Keratinocyte (primary cell): ENCODE measurements at regions not wholly inside any gene's neighbourhood (a gene's known extent, or its start where the extent isn't known, plus 50 kb on each side); places are given as distances from the start of the nearest gene placed in this dataset.

ENCODE experiments used
- DNase-seq: peaks from one replicate; pipeline ENCODE4 v3.0.0-alpha.2; 2011; ENCODE audit warnings: low read depth, missing footprints, low spot score
- FAIRE-seq: peaks from 2 replicates; lab custom pipeline; 2011; peaks lifted over from hg19 to GRCh38; lab: Jason Lieb, UNC
- H2AFZ ChIP-seq: 2 replicates; pipeline ENCODE4 v1.6.0; 2012; ENCODE audit warnings: low read length, control low read depth, inconsistent platforms; ENCODE audit not compliant: control insufficient read depth
- H3K27ac ChIP-seq: 2 replicates; pipeline ENCODE4 v1.5.1; 2011; ENCODE audit warnings: low read length; ENCODE audit not compliant: control insufficient read depth, insufficient read depth
- H3K27me3 ChIP-seq: 3 replicates; pipeline ENCODE4 v1.6.0; 2011; ENCODE audit warnings: low read length; ENCODE audit not compliant: control insufficient read depth, insufficient read depth; ENCODE audit errors: extremely low read depth
- H3K36me3 ChIP-seq, 2 experiments: 2 replicates in 1 of 2; 3 replicates in 1 of 2; pipeline ENCODE4 v1.5.1; 2011; ENCODE audit warnings: low read length in 2 of 2, mild to moderate bottlenecking in 1 of 2; ENCODE audit not compliant: control insufficient read depth in 2 of 2, insufficient read depth in 2 of 2; ENCODE audit errors: extremely low read depth in 1 of 2
- H3K4me1 ChIP-seq: 3 replicates; pipeline ENCODE4 v1.5.1; 2011; ENCODE audit warnings: low read length; ENCODE audit not compliant: control insufficient read depth, insufficient read depth; ENCODE audit errors: extremely low read depth
- H3K4me2 ChIP-seq: 3 replicates; pipeline ENCODE4 v1.6.0; 2011; ENCODE audit warnings: low read depth, low read length; ENCODE audit not compliant: control insufficient read depth, insufficient read depth; ENCODE audit errors: extremely low read depth
- H3K4me3 ChIP-seq, 3 experiments: fragments of 200-600 bp in 1 of 3; sonication (generic) in 1 of 3; 2 replicates in 2 of 3; 3 replicates in 1 of 3; pipeline ENCODE4 v1.5.1; 2011 to 2016; ENCODE audit warnings: low read length in 3 of 3, mild to moderate bottlenecking in 3 of 3, control low read depth in 2 of 3, inconsistent platforms in 1 of 3, low read depth in 1 of 3, mixed read lengths in 1 of 3, mixed run types in 1 of 3, moderate library complexity in 1 of 3; ENCODE audit not compliant: control insufficient read depth in 2 of 3, insufficient read depth in 2 of 3; ENCODE audit errors: extremely low read depth in 1 of 3
- H3K79me2 ChIP-seq: 2 replicates; pipeline ENCODE4 v1.6.0; 2012; ENCODE audit warnings: low read length; ENCODE audit not compliant: control insufficient read depth, insufficient read depth
- H3K9ac ChIP-seq: 3 replicates; pipeline ENCODE4 v1.6.0; 2011; ENCODE audit warnings: low read length; ENCODE audit not compliant: control insufficient read depth, insufficient read depth; ENCODE audit errors: extremely low read depth
- H3K9me1 ChIP-seq: 3 replicates; pipeline ENCODE4 v1.6.0; 2011; ENCODE audit warnings: low read length; ENCODE audit not compliant: control insufficient read depth, insufficient read depth; ENCODE audit errors: extremely low read depth
- H3K9me3 ChIP-seq: 2 replicates; pipeline ENCODE4 v1.5.1; 2012; ENCODE audit warnings: low read depth, low read length; ENCODE audit not compliant: control insufficient read depth
- H4K20me1 ChIP-seq: 3 replicates; pipeline ENCODE4 v1.6.0; 2011; ENCODE audit warnings: low read length; ENCODE audit not compliant: control insufficient read depth, insufficient read depth; ENCODE audit errors: extremely low read depth
- CTCF ChIP-seq, 3 experiments: IDR thresholded peaks in 1 of 3; conservative IDR thresholded peaks in 1 of 3; optimal IDR thresholded peaks in 1 of 3; 2 replicates in 2 of 3; 3 replicates in 1 of 3; pipeline versions ENCODE3 to v1.5.1; 2011; ENCODE audit warnings: low read length in 3 of 3, mild to moderate bottlenecking in 3 of 3, moderate library complexity in 2 of 3, control low read depth in 1 of 3, inconsistent platforms in 1 of 3; ENCODE audit not compliant: insufficient read depth in 2 of 3; ENCODE audit errors: extremely low read depth in 1 of 3
- EZH2 ChIP-seq: IDR thresholded peaks from one replicate; pipeline ENCODE4 v1.6.1; 2012; ENCODE audit warnings: inconsistent platforms, mild to moderate bottlenecking, low read length, moderate library complexity
- dilution Hi-C: fragments of 300-500 bp; cut with MboI; formaldehyde crosslinking; loops from one replicate; pipeline ENCODE4 v1.7.0; 2020; ENCODE audit warnings: low sequenced_read_pairs; ENCODE audit not compliant: extremely low pct_ligation_motif_present

GRCh38 chr18:62446511-62446910 is 76.3 kb upstream of the ZCCHC2 start:
- Histone ChIP-seq H3K9me1 (no peaks in the 10 kb centered on the region), H4K20me1 (no peaks in the 10 kb centered on the region), H3K4me1 (peaks cover 38% of the 10 kb centered on the region), H3K79me2 (no peaks in the 10 kb centered on the region), H3K4me2 (no peak overlapping the region), H3K4me3 (no peak overlapping the region), H3K9me3 (no peaks in the 10 kb centered on the region), H3K27ac (no peak overlapping the region), H3K27me3 (peaks cover under 1% of the 10 kb centered on the region), H2AFZ (no peak overlapping the region), H3K36me3 (no peaks in the 10 kb centered on the region), H3K9ac (no peak overlapping the region)
- TF ChIP-seq EZH2 (no peak), CTCF (optimal IDR thresholded peaks at IDR 0.05 in 1 of 3, IDR thresholded peaks at IDR 0.05 in 1 of 3, conservative IDR thresholded peaks at IDR 0.05 in 1 of 3; ENCODE audit: extremely low read depth in 1 of 3, insufficient read depth in 2 of 3, low read length in 3 of 3) (no peak)
- dilution Hi-C loops, result no loop called here
- DNase-seq (no peak), FAIRE-seq (peak; percentile 26)

GRCh38 chr18:62447652-62448051 is 75.2 kb upstream of the ZCCHC2 start:
- TF ChIP-seq CTCF (optimal IDR thresholded peaks at IDR 0.05 in 1 of 3, IDR thresholded peaks at IDR 0.05 in 1 of 3, conservative IDR thresholded peaks at IDR 0.05 in 1 of 3; ENCODE audit: extremely low read depth in 1 of 3, insufficient read depth in 2 of 3, low read length in 3 of 3) (peak in 2 of 3 experiments; percentile 23 to 36), EZH2 (no peak)
- H4K20me1 ChIP-seq, result no peaks in the 10 kb centered on the region
- H3K27me3 ChIP-seq, result no peaks in the 10 kb centered on the region
- H3K9me1 ChIP-seq, result no peaks in the 10 kb centered on the region
- H3K4me3 ChIP-seq, result no peak overlapping the region
- H2AFZ ChIP-seq, result no peak overlapping the region
- H3K9me3 ChIP-seq, result no peaks in the 10 kb centered on the region
- FAIRE-seq, result peak; percentile 85
- no peak overlapping the region for H3K9ac ChIP-seq
- H3K4me1 ChIP-seq, result peaks cover 38% of the 10 kb centered on the region
- no peaks in the 10 kb centered on the region for H3K36me3 ChIP-seq
- H3K27ac ChIP-seq, result no peak overlapping the region
- H3K4me2 ChIP-seq, result peak overlapping the region; percentile 14
- no peaks in the 10 kb centered on the region for H3K79me2 ChIP-seq
- dilution Hi-C loops, result no loop called here
- DNase-seq, result no peak
